ENCODE measurements at regions not wholly inside any gene's neighbourhood (a gene's known extent, or its start where the extent isn't known, plus 50 kb on each side); places are given as distances from the start of the nearest gene placed in this dataset.

GRCh38 chr2:153667475-153667874 is 188.9 kb upstream of the RPRM start:
- no peak for DNase-seq (ENCODE audit: extremely low spot score in 2 of 2)
- Histone ChIP-seq H3K27ac (no peak overlapping the region), H3K9me3 (no peaks in the 10 kb centered on the region), H3K4me1 (no peaks in the 10 kb centered on the region), H3K4me3 (no peak overlapping the region), H3K27me3 (no peaks in the 10 kb centered on the region), H3K36me3 (no peaks in the 10 kb centered on the region)
- intact Hi-C loops (cut with DNase I) = no loop called here
- no peak for TF ChIP-seq POLR2A (IDR thresholded peaks at IDR 0.05)
- TF ChIP-seq POLR2AphosphoS5 (IDR thresholded peaks at IDR 0.05; ENCODE audit: insufficient read depth in 1 of 2, low read depth in 1 of 2) = no peak
- TF ChIP-seq CTCF (IDR thresholded peaks at IDR 0.05) = no peak

DNA sequence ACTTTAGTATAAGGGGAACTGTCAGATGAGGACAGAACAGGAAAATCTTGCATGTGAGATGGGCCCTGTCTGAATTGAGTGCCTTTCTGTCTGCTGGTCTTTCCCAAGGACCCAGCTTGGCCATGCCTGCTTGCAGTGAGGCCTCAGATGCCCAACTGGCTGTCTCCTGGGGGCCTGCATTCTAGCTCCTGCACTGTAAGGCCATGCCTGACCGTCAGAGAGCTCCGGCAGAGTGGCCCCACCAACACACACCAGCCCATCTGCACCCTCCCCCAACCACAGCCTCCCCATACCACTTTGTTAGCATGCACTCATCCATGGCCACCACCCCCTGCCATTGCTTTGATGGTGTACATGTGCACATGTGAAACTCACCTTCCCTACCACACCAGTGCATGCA is 190.4 kb upstream of the RPRM start:
- no peaks in the 10 kb centered on the region for H3K36me3 ChIP-seq
- DNase-seq (ENCODE audit: extremely low spot score in 2 of 2) = no peak
- H3K9me3 ChIP-seq = no peaks in the 10 kb centered on the region
- no peaks in the 10 kb centered on the region for H3K27me3 ChIP-seq
- no peak overlapping the region for H3K4me3 ChIP-seq
- no peaks in the 10 kb centered on the region for H3K4me1 ChIP-seq
- intact Hi-C loops (cut with DNase I) = no loop called here
- no peak overlapping the region for H3K27ac ChIP-seq
- TF ChIP-seq POLR2A (IDR thresholded peaks at IDR 0.05) = no peak
- TF ChIP-seq POLR2AphosphoS5 (IDR thresholded peaks at IDR 0.05; ENCODE audit: insufficient read depth in 1 of 2, low read depth in 1 of 2) = no peak
- no peak for TF ChIP-seq CTCF (IDR thresholded peaks at IDR 0.05)

- H3K4me3 ChIP-seq = no peak overlapping the region
- no peaks in the 10 kb centered on the region for H3K4me1 ChIP-seq
- intact Hi-C loops (cut with DNase I) = loop anchor here (5.0 kb wide), 1 partner anchor 1993 kb away; no protein-coding TSS in a partner anchor
- no peak for DNase-seq (ENCODE audit: extremely low spot score in 2 of 2)
- no peak for TF ChIP-seq CTCF (IDR thresholded peaks at IDR 0.05)
- TF ChIP-seq POLR2A (IDR thresholded peaks at IDR 0.05) = no peak
- no peak for TF ChIP-seq POLR2AphosphoS5 (IDR thresholded peaks at IDR 0.05; ENCODE audit: insufficient read depth in 1 of 2, low read depth in 1 of 2)
- H3K9me3 ChIP-seq = no peaks in the 10 kb centered on the region
- H3K27ac ChIP-seq = no peak overlapping the region
- H3K27me3 ChIP-seq = no peaks in the 10 kb centered on the region
- H3K36me3 ChIP-seq = no peaks in the 10 kb centered on the region
These were observed 161.6 kb upstream of the GALNT13 start for GRCh38 chr2:153710128-153710527.

DNA sequence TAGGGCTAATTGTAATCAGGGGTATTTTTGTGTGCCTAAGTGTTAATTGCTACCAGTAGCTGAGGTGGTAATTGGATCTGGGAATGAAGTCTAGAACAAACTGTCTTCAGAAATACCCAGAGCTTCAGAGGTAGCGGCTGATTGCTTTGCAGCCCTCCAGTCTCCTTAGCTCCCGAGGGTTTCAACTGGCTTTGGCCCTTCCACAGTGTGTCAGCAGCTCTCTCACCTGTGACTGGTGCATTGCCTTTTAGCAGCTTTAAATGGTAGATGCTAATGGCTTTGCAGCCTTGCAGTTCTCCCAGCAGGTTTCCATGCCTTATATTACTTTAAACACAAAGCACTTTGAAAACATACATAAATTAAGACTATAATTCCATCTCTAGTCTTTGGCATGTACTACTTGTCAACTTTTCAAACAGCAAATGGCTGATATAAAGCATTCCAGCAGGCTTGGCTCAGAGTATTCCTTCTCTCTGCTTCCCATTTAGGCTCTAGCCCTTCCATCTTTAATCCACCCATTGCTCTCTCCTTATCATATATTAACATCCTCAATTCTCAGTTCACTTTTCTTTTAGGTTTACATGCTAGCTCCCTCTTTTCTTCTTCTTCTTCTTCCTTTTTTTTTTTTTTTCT is 156.4 kb upstream of the GALNT13 start:
- intact Hi-C loops (cut with DNase I) = no loop called here
- H3K4me1 ChIP-seq = no peaks in the 10 kb centered on the region
- TF ChIP-seq POLR2AphosphoS5 (IDR thresholded peaks at IDR 0.05; ENCODE audit: insufficient read depth in 1 of 2, low read depth in 1 of 2) (no peak), POLR2A (IDR thresholded peaks at IDR 0.05) (no peak), CTCF (IDR thresholded peaks at IDR 0.05) (no peak)
- H3K4me3 ChIP-seq = no peak overlapping the region
- DNase-seq (ENCODE audit: extremely low spot score in 2 of 2) = no peak
- H3K27ac ChIP-seq = no peak overlapping the region
- H3K36me3 ChIP-seq = no peaks in the 10 kb centered on the region
- no peaks in the 10 kb centered on the region for H3K27me3 ChIP-seq
- H3K9me3 ChIP-seq = no peaks in the 10 kb centered on the region

DNA sequence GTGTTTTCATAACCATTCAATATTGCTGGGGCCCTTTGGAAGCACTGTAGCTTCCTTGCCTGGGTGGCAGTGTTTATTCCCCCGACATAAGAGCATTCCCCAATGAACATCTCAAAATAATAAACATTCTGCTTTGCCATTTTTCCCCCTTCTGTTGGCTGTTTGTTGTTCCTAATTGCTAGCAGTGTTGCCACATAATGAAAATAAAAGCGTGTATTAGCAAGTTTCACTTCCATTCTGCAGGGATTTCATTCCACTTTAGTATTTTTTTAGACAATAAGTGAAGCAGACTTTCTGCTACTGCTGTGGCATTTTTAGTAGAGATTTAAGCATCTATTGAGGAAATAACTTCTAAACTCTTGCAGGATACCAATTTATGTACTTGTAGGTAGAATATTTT is 154.7 kb upstream of the GALNT13 start:
- intact Hi-C loops (cut with DNase I) = no loop called here

More for the DNA sequence above, 154.7 kb upstream of the GALNT13 start:
- DNase-seq (ENCODE audit: extremely low spot score in 2 of 2) = no peak
- Histone ChIP-seq H3K4me3 (no peak overlapping the region), H3K9me3 (no peaks in the 10 kb centered on the region), H3K4me1 (no peaks in the 10 kb centered on the region), H3K27ac (no peak overlapping the region), H3K36me3 (no peaks in the 10 kb centered on the region), H3K27me3 (no peaks in the 10 kb centered on the region)
- TF ChIP-seq POLR2A (IDR thresholded peaks at IDR 0.05) (no peak), CTCF (IDR thresholded peaks at IDR 0.05) (no peak), POLR2AphosphoS5 (IDR thresholded peaks at IDR 0.05; ENCODE audit: insufficient read depth in 1 of 2, low read depth in 1 of 2) (no peak)

All from vagina (tissue), 2 donors.